ENCODE measurements at regions not wholly inside any gene's neighbourhood (a gene's known extent, or its start where the extent isn't known, plus 50 kb on each side); places are given as distances from the start of the nearest gene placed in this dataset.

DNA sequence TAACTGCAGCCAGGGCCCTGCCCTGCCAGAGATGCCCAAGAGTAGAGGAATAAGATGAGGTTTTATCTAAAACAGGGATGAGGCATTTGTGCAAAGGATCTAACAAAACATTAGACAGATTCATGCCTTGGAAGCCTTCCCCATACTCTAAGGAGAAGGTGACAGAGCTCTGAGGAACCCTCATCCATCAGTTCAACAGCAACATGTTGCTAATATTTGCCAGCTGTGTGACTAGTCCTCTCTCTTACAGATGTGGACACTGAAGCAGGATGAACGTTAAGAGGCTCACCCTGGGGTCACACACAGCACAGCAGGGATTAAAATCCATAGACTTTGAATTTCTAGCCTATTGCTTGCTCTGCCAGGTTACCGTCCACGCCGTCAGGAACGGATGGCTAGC, 99.0 kb downstream of the ZBTB18 start:
- TF ChIP-seq, protein P1, sequence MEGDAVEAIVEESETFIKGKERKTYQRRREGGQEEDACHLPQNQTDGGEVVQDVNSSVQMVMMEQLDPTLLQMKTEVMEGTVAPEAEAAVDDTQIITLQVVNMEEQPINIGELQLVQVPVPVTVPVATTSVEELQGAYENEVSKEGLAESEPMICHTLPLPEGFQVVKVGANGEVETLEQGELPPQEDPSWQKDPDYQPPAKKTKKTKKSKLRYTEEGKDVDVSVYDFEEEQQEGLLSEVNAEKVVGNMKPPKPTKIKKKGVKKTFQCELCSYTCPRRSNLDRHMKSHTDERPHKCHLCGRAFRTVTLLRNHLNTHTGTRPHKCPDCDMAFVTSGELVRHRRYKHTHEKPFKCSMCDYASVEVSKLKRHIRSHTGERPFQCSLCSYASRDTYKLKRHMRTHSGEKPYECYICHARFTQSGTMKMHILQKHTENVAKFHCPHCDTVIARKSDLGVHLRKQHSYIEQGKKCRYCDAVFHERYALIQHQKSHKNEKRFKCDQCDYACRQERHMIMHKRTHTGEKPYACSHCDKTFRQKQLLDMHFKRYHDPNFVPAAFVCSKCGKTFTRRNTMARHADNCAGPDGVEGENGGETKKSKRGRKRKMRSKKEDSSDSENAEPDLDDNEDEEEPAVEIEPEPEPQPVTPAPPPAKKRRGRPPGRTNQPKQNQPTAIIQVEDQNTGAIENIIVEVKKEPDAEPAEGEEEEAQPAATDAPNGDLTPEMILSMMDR (IDR thresholded peaks at IDR 0.05; ENCODE audit: low read depth, low read length, poor library complexity, severe bottlenecking): no peak
- TF ChIP-seq EZH2phosphoT487 (IDR thresholded peaks at IDR 0.05; ENCODE audit: borderline replicate concordance, low read length): no peak
